GM12892 (cell line): ENCODE measurements at regions not wholly inside any gene's neighbourhood (a gene's known extent, or its start where the extent isn't known, plus 50 kb on each side); places are given as distances from the start of the nearest gene placed in this dataset.

Experiments used
- POLR2A ChIP-seq: IDR thresholded peaks from 2 replicates; pipeline ENCODE4 v1.6.1; 2011; ENCODE audit warnings: low read depth, low read length, control low read depth
- POLR2AphosphoS5 ChIP-seq: IDR thresholded peaks from 2 replicates; pipeline ENCODE4 v1.6.1; 2011; ENCODE audit warnings: low read depth, low read length, control low read depth
- TAF1 ChIP-seq: IDR thresholded peaks from 2 replicates; pipeline ENCODE4 v1.6.1; 2011; ENCODE audit warnings: low read depth, mild to moderate bottlenecking, control low read depth, low read length, borderline replicate concordance

- TF ChIP-seq POLR2AphosphoS5 (no peak), POLR2A (no peak), TAF1 (no peak)
These were observed 429.7 kb upstream of the MMS22L start for GRCh38 chr6:97712751-97713150.
